ENCODE measurements at regions not wholly inside any gene's neighbourhood (a gene's known extent, or its start where the extent isn't known, plus 50 kb on each side); places are given as distances from the start of the nearest gene placed in this dataset.
"Not testable (repeated sequence)": the region's sequence is repeated elsewhere in the genome, so short reads cannot be mapped to it uniquely, and the experiment has no call there.

DNA sequence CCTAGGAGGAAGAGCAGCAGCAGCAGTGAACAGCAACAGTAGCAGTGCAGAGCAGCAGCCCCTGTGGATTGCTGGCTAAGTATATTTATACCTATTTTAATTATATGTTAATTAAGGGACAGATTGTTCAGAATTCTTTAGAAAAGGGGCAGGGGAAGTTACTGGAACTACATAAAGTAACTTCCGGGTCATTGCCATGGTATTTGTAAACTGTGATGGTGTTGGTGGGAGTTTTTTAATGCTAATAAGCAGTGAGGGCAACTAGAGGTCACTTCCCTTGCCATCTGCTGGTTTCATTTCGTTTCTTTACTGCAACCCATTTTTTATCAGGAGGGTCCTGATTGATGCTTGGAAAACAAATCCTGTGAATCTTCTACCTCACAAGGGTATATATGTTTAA lies 229.8 kb upstream of the PODXL start:
- ATAC-seq (no peak), DNase-seq (ENCODE audit: low spot score) (no peak)
- intact Hi-C loops (cut with DNase I): no loop called here

- no peak for ATAC-seq
- no peak for DNase-seq (ENCODE audit: low spot score)
- intact Hi-C loops (cut with DNase I): no loop called here
Observed at GRCh38 chr7:131778601-131779000, 222.2 kb upstream of the PODXL start.

- ATAC-seq (no peak), DNase-seq (ENCODE audit: low spot score) (no peak)
- intact Hi-C loops (cut with DNase I): no loop called here
Observed at GRCh38 chr7:131774419-131775220, 218.2 kb upstream of the PODXL start.

DNA sequence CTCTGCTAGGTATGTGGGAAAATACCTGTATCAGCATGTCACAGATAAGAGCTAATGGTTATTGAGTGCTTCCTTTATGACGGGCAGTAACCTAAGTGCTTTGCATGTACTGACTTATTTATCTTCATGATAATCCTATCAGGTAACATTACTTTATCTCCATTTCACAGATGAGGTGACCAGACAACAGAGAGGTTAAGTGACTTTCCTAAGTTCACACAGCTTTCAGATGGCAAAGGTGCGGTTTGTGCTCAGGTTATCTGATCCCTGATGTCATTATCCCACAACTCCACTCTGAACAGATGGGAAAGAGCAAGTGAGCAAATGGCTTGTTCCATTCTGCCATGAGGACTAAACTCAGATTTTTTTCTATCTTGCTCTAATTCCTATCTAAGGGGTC lies 217.0 kb upstream of the PODXL start:
- intact Hi-C loops (cut with DNase I): no loop called here
- DNase-seq (ENCODE audit: low spot score) (no peak), ATAC-seq (no peak)

GRCh38 chr7:131769241-131769640 lies 212.8 kb upstream of the PODXL start:
- ATAC-seq (no peak), DNase-seq (ENCODE audit: low spot score) (no peak)
- intact Hi-C loops (cut with DNase I): no loop called here

- intact Hi-C loops (cut with DNase I): no loop called here
- DNase-seq (ENCODE audit: low spot score) (no peak), ATAC-seq (no peak)
Observed at GRCh38 chr7:131767591-131767990, 211.2 kb upstream of the PODXL start.

DNA sequence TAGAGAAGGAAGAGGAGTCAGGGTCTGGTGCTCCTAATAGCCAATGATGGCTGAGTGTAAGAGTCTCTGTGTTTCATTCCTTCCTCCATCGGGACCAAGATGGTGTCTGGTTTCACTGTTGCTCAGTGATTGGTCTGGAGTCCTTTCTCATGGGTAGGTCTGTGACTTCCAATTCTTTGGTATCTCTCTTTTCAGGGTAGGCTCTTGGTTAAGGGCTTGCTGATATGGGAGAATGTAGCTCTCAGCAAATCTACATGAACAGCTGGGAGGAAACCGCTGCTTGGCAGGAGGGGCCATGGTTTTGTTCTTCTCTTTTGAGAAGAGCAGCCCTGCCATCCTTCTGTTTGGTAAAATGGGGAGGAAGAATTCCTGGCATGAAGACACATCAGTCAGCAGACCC lies 209.1 kb upstream of the PODXL start:
- DNase-seq (ENCODE audit: low spot score) (no peak), ATAC-seq (no peak)
- intact Hi-C loops (cut with DNase I): no loop called here

DNA sequence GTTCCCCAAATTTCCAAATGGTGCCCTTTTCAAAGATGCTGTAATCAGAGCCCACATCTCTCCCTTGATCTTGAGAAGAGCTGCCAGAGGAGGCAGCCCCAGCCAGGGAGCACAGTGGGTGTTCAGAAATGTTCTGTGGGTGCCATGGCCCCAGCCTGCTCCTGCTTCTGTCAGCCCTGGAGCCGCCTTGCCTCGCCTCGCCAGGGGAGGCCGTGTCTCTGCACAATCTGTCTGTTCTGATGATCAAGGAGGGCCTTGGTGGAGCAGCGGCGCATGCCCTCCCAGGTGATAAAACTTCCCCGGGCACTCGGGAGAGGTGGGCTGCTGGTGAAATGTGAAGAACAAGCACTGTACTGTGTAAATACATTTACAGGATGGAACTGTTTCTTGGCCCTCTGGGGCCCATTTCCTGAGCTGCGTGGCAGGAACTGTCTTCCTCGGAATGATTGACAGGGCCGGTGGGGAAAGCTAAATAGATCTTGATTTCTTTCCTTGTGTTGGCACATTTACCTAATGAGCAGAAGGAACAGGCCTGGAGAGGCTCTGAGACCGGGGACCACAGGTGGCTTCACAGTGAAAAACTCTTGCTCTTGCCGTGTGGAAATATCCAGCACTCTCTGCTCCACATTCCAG lies 207.8 kb upstream of the PODXL start:
- intact Hi-C loops (cut with DNase I): no loop called here
- ATAC-seq (no peak), DNase-seq (ENCODE audit: low spot score) (no peak)

GRCh38 chr7:131762753-131763152 lies 206.3 kb upstream of the PODXL start:
- ATAC-seq: no peak
- DNase-seq (ENCODE audit: low spot score): no peak
- intact Hi-C loops (cut with DNase I): no loop called here

- DNase-seq (ENCODE audit: low spot score); ATAC-seq; intact Hi-C loops (cut with DNase I): not testable (repeated sequence)
Observed at GRCh38 chr7:131755801-131756200, 199.4 kb upstream of the PODXL start.

GRCh38 chr7:131753620-131754222 lies 197.3 kb upstream of the PODXL start:
- intact Hi-C loops (cut with DNase I): no loop called here
- ATAC-seq (no peak), DNase-seq (ENCODE audit: low spot score) (no peak)

DNA sequence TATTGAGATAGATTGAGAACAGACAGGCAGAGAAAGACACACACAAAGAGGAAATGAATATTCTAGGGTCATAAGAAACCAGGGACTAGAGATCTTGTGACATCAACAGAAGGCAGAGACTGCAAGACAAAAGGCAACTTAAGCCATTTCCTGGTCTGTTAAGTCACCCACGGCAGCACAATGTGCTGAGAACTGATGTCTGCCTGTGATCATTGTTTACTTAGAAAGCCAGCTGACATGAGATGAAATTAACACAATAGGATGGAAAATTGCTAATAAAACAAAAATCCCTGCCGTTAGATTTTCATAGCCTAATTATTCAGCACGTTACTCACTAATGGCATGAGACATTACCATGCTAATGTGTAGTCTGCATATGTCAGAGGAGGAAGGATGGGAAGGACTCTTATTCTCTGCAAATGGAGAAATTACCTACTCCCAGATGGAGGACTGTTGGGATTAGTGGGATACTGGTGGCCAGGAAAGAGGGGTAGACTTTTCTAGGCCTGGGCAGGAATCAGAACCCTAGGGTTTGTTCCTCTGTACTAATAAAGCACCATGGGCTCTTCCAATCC lies 191.3 kb upstream of the PODXL start:
- ATAC-seq: no peak
- intact Hi-C loops (cut with DNase I): no loop called here
- no peak for DNase-seq (ENCODE audit: low spot score)

GRCh38 chr7:131745390-131746248 lies 189.2 kb upstream of the PODXL start:
- ATAC-seq: no peak
- intact Hi-C loops (cut with DNase I): no loop called here
- DNase-seq (ENCODE audit: low spot score): no peak

- no peak for DNase-seq (ENCODE audit: low spot score)
- no peak for ATAC-seq
- intact Hi-C loops (cut with DNase I): no loop called here
Observed at GRCh38 chr7:131741446-131741845, 185.0 kb upstream of the PODXL start.

DNA sequence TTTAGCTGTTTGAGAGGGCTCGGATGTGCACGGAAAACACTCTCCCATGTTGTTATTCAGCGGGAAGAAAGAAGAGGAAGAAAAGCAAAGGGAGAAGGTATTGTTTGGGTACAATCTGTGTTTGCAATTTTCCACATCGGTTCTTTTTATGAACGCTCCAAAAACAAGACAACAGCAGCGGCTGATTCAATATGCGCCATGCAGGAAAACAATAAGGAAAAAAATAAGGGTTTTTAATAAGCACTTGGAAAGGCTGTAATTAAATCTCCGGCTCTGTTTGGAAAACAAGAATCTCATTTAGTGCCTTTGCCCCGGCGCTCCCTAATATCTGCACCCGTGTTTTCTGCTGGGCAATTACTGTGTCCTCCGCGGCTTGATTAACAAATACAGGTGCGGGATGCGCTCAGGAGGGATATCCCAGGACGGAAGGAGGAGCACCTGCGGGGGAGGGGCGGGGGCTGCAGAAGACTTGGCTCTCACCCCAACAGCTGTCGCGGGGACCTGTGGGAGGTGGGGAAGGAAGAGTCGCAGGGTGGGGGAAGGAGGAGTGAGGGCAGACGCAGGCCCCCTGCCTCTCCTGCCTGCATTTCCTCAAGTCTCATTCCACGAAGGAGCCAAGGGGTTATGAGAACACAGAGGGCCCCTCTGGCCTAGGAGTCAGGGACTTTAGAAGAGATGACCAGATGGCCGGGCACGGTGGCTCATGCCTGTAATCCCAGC lies 181.5 kb upstream of the PODXL start:
- DNase-seq (ENCODE audit: low spot score) (no peak), ATAC-seq (no peak)
- intact Hi-C loops (cut with DNase I): no loop called here

DNA sequence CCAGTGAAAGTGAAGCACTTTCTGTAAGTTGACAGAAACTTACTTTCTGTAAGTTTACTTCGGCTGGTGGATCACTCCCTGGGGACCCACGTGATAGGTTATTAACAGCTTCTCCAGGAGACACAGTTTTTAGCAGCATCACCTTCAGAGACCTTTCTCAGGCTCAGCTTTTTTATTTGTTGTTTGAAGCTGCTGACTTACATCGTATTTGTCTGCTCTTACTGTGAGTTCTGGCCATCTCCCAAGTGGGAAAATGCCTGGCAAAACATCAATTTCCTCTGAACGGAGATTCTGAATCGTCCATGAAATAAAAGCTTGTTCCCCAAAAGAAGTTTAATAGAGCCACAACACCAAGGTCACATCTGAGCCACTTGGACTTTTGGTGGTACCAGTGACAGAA lies 178.7 kb upstream of the PODXL start:
- intact Hi-C loops (cut with DNase I): no loop called here
- DNase-seq (ENCODE audit: low spot score): no peak
- ATAC-seq: no peak

- DNase-seq (ENCODE audit: low spot score) (no peak), ATAC-seq (no peak)
- intact Hi-C loops (cut with DNase I): no loop called here
Observed at GRCh38 chr7:131733604-131734003, 177.2 kb upstream of the PODXL start.

DNA sequence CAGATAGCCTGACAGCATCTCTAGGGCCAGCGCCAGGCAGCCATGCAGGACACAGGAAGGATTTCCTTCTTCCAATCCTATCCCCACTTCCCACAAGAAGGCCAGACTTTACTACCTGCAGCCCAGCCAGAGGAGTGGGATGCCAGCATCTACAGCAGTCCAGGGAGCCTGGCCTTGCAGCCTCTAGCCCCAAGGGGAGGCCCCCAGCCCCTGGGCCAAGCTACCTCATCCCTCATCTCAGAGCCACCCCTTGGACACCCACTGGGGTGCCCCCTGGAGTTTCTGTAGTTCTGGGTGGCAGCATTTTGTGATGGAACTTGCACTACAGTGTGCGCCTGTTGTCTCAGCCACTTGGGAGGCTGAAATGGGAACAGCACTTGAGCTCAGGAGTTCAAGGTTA lies 170.8 kb upstream of the PODXL start:
- ATAC-seq (no peak), DNase-seq (ENCODE audit: low spot score) (no peak)
- intact Hi-C loops (cut with DNase I): no loop called here

- DNase-seq (ENCODE audit: low spot score) (no peak), ATAC-seq (no peak)
- intact Hi-C loops (cut with DNase I): no loop called here
Observed at GRCh38 chr7:131726686-131727085, 170.3 kb upstream of the PODXL start.

Data from sciatic nerve (tissue), 2 donors.